DND-41 (cell line): ENCODE measurements at regions not wholly inside any gene's neighbourhood (a gene's known extent, or its start where the extent isn't known, plus 50 kb on each side); places are given as distances from the start of the nearest gene placed in this dataset.
A peak's percentile ranks its signal among the peaks of the same experiment; 100 is the strongest.

ENCODE experiments used
- ATAC-seq: fragments of 200-7000 bp; cut with Tn5 transposase; 3 replicates; pipeline ENCODE4 v1.9.1; 2021; ENCODE audit warnings: low read depth; ENCODE audit not compliant: insufficient read depth
- DNase-seq: peaks from one replicate; pipeline ENCODE4 v3.0.0-alpha.2; 2020
- H2AFZ ChIP-seq: 2 replicates; pipeline ENCODE4 v1.6.0; 2012; ENCODE audit warnings: low read depth, low read length
- H3K27ac ChIP-seq: 2 replicates; pipeline ENCODE4 v1.5.1; 2012; ENCODE audit warnings: low read length, inconsistent platforms
- H3K27me3 ChIP-seq: fragments of 200-600 bp; sonication (generic); 2 replicates; pipeline ENCODE4 v1.6.0; 2012; ENCODE audit warnings: low read length, mild to moderate bottlenecking, inconsistent platforms; ENCODE audit not compliant: insufficient read depth, poor library complexity
- H3K36me3 ChIP-seq: 2 replicates; pipeline ENCODE4 v1.5.1; 2012; ENCODE audit warnings: low read length, inconsistent platforms; ENCODE audit not compliant: insufficient read depth
- H3K4me1 ChIP-seq: 2 replicates; pipeline ENCODE4 v1.5.1; 2012; ENCODE audit warnings: mild to moderate bottlenecking, low read length; ENCODE audit not compliant: insufficient read depth
- H3K4me2 ChIP-seq: 2 replicates; pipeline ENCODE4 v1.6.0; 2012; ENCODE audit warnings: mild to moderate bottlenecking, moderate library complexity, low read length, inconsistent platforms; ENCODE audit not compliant: insufficient read depth
- H3K4me3 ChIP-seq, 2 experiments: fragments of 200-600 bp in 1 of 2; shearing (Covaris generic) in 1 of 2; 2 replicates each; pipeline ENCODE4 v1.5.1; 2012 to 2016; ENCODE audit warnings: inconsistent platforms in 2 of 2, low read length in 2 of 2, mild to moderate bottlenecking in 2 of 2, low read depth in 1 of 2, moderate library complexity in 1 of 2
- H3K79me2 ChIP-seq: 2 replicates; pipeline ENCODE4 v1.6.0; 2012; ENCODE audit warnings: low read length, inconsistent platforms; ENCODE audit not compliant: insufficient read depth
- H3K9ac ChIP-seq: 2 replicates; pipeline ENCODE4 v1.6.0; 2012; ENCODE audit warnings: low read depth, mild to moderate bottlenecking, inconsistent platforms, low read length, moderate library complexity
- H3K9me3 ChIP-seq: 2 replicates; pipeline ENCODE4 v1.5.1; 2012; ENCODE audit warnings: low read length, moderate library complexity, mild to moderate bottlenecking, inconsistent platforms; ENCODE audit not compliant: insufficient read depth, severe bottlenecking
- H4K20me1 ChIP-seq: 2 replicates; pipeline ENCODE4 v1.6.0; 2012; ENCODE audit warnings: low read length; ENCODE audit not compliant: insufficient read depth
- EZH2 ChIP-seq: IDR thresholded peaks from 3 replicates; pipeline ENCODE4 v1.6.1; 2012; ENCODE audit warnings: borderline replicate concordance, low read depth, mild to moderate bottlenecking, moderate library complexity, low read length, inconsistent platforms; ENCODE audit not compliant: severe bottlenecking
- TF ChIP-seq, protein P1 (sequence below): IDR thresholded peaks from 2 replicates; pipeline ENCODE4 v1.5.1; 2012; ENCODE audit warnings: borderline replicate concordance, low read length, moderate library complexity, mild to moderate bottlenecking; ENCODE audit not compliant: poor library complexity, severe bottlenecking; ENCODE audit errors: extremely low read depth

DNA sequence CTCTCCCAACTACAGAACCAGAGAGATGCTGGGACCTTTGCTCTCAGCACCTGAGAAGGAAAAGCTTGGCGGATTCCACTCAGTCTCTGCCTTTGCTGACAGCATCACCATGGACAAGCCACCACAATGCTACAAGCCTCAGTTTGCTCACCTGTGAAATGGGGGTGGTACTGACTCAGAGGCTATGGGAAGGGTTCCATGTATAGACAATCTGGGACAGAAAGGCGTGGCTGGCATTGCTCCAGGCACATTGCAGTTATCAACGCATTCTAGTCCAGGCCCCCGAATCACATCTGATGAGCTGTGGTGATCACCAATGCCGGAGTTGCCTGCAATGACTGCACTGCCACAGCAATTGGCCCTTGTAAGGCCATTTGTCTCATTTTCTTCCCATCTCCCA lies 72.6 kb downstream of the ISX start:
- no peaks in the 10 kb centered on the region for H3K9me3 ChIP-seq
- ATAC-seq, result no peak
- H3K4me3 ChIP-seq, result no peak overlapping the region
- no peak overlapping the region for H3K27ac ChIP-seq
- H3K27me3 ChIP-seq, result peaks cover 3% of the 10 kb centered on the region
- TF ChIP-seq, protein P1, sequence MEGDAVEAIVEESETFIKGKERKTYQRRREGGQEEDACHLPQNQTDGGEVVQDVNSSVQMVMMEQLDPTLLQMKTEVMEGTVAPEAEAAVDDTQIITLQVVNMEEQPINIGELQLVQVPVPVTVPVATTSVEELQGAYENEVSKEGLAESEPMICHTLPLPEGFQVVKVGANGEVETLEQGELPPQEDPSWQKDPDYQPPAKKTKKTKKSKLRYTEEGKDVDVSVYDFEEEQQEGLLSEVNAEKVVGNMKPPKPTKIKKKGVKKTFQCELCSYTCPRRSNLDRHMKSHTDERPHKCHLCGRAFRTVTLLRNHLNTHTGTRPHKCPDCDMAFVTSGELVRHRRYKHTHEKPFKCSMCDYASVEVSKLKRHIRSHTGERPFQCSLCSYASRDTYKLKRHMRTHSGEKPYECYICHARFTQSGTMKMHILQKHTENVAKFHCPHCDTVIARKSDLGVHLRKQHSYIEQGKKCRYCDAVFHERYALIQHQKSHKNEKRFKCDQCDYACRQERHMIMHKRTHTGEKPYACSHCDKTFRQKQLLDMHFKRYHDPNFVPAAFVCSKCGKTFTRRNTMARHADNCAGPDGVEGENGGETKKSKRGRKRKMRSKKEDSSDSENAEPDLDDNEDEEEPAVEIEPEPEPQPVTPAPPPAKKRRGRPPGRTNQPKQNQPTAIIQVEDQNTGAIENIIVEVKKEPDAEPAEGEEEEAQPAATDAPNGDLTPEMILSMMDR, result no peak
- no peak for TF ChIP-seq EZH2
- no peaks in the 10 kb centered on the region for H4K20me1 ChIP-seq
- H3K79me2 ChIP-seq, result no peaks in the 10 kb centered on the region
- H2AFZ ChIP-seq, result no peak overlapping the region
- H3K9ac ChIP-seq, result no peak overlapping the region
- H3K4me1 ChIP-seq, result no peaks in the 10 kb centered on the region
- DNase-seq, result no peak
- H3K36me3 ChIP-seq, result no peaks in the 10 kb centered on the region
- H3K4me2 ChIP-seq, result no peak overlapping the region

- Histone ChIP-seq H3K36me3 (no peaks in the 10 kb centered on the region), H3K4me1 (no peaks in the 10 kb centered on the region), H3K27ac (no peak overlapping the region), H3K9me3 (no peaks in the 10 kb centered on the region), H2AFZ (no peak overlapping the region), H3K9ac (no peak overlapping the region), H3K4me3 (no peak overlapping the region), H4K20me1 (0 out of 2 replicates have a peak, but pooled peaks cover 4% of the 10 kb centered on the region), H3K4me2 (no peak overlapping the region), H3K79me2 (no peaks in the 10 kb centered on the region), H3K27me3 (peaks cover 11% of the 10 kb centered on the region)
- DNase-seq, result no peak
- TF ChIP-seq EZH2, result no peak
- TF ChIP-seq, protein P1, result peak; percentile 9
- no peak for ATAC-seq
Measured at GRCh38 chr22:35140879-35141745, 75.2 kb downstream of the ISX start.

DNA sequence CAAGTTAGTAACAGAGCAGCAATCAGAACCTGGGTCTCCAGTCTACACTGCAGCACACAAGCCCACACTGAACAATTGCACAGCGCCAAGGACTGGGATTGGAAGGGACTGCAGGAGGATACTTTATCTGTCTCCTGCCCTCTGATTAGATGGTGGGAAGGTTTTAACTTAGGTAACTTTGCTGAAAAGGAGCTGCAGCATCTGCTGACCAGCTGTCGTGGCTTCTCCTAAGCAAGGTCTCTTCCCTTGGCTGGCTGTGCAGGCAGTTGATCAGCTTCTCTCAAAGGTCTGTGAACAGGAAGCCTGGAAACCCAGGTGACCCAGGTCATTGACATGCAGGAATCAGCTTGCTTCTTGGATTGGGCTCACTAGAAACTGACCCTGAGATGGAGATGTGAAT lies 82.4 kb downstream of the ISX start:
- Histone ChIP-seq H3K9me3 (no peaks in the 10 kb centered on the region), H3K4me1 (no peaks in the 10 kb centered on the region), H3K79me2 (no peaks in the 10 kb centered on the region), H3K36me3 (no peaks in the 10 kb centered on the region), H3K4me3 (no peak overlapping the region), H4K20me1 (0 out of 2 replicates have a peak, but pooled peaks cover 4% of the 10 kb centered on the region), H3K27ac (no peak overlapping the region), H3K27me3 (peaks cover 9% of the 10 kb centered on the region), H3K4me2 (no peak overlapping the region), H3K9ac (no peak overlapping the region), H2AFZ (no peak overlapping the region)
- ATAC-seq, result no peak
- DNase-seq, result no peak
- TF ChIP-seq, protein P1, result no peak
- no peak for TF ChIP-seq EZH2
